A549 (cell line): ENCODE measurements at regions not wholly inside any gene's neighbourhood (a gene's known extent, or its start where the extent isn't known, plus 50 kb on each side); places are given as distances from the start of the nearest gene placed in this dataset.

Experiments used
- ATAC-seq, 2 experiments: fragments of 200-7000 bp in 1 of 2; fragments of >200 bp in 1 of 2; cut with Nextera tagmentation in 1 of 2; cut with Tn5 transposase in 1 of 2; 3 replicates each; pipeline versions ENCODE4 v1.8.0 to v1.9.1; 2018 to 2020; ENCODE audit warnings: mild to moderate bottlenecking in 1 of 2, moderate library complexity in 1 of 2
- CTCF ChIA-PET: fragments of 300-600 bp; sonication (Branson Sonifier 250); formaldehyde crosslinking; extraction: SDS; loops from one replicate; lab custom pipeline; 2021; ENCODE audit warnings: antibody characterized with exemption, inconsistent platforms; lab: Yijun Ruan, JAX
- POLR2A ChIA-PET: fragments of 350-600 bp; formaldehyde crosslinking; extraction: SDS; loops from one replicate; lab custom pipeline; 2021; ENCODE audit warnings: antibody characterized with exemption, inconsistent platforms; lab: Yijun Ruan, JAX
- DNase-seq, 2 experiments: peaks; one replicate each; pipeline versions ENCODE4 v3.0.0 to v3.0.0-alpha.2; 2011 to 2016; ENCODE audit warnings: low read depth in 1 of 2, low spot score in 1 of 2
- FAIRE-seq: peaks from 2 replicates; lab custom pipeline; 2011; peaks lifted over from hg19 to GRCh38; lab: Jason Lieb, UNC
- H3K27ac ChIP-seq, 2 experiments: fragments of >200 bp; sonication (Bioruptor Twin); formaldehyde crosslinking; 3 replicates each; pipeline ENCODE4 v1.5.1; 2016 to 2017
- H3K4me1 ChIP-seq: fragments of >200 bp; sonication (Bioruptor Twin); formaldehyde crosslinking; 3 replicates; pipeline ENCODE4 v1.6.1; 2016
- H3K4me2 ChIP-seq: fragments of >200 bp; sonication (Bioruptor Twin); formaldehyde crosslinking; 3 replicates; pipeline ENCODE4 v1.6.1; 2016
- H3K4me3 ChIP-seq: fragments of >200 bp; sonication (Bioruptor Twin); formaldehyde crosslinking; 3 replicates; pipeline ENCODE4 v1.5.1; 2016
- H3K9me3 ChIP-seq: fragments of >200 bp; sonication (Bioruptor Twin); formaldehyde crosslinking; 3 replicates; pipeline ENCODE4 v1.6.1; 2016
- BHLHE40 ChIP-seq: IDR thresholded peaks from 2 replicates; pipeline ENCODE4 v1.6.1; 2012; ENCODE audit warnings: low read depth, low read length, inconsistent platforms
- CBX2 ChIP-seq: fragments of 200-600 bp; sonication (generic); IDR thresholded peaks from 2 replicates; pipeline ENCODE4 v1.6.1; 2016; ENCODE audit warnings: low read depth, mild to moderate bottlenecking, borderline replicate concordance
- CEBPB ChIP-seq, 2 experiments: fragments of >200 bp in 1 of 2; sonication (Bioruptor Twin) in 1 of 2; formaldehyde crosslinking in 1 of 2; IDR thresholded peaks; 2 replicates each; pipeline ENCODE4 v1.6.1; 2012 to 2016
- CHD4 ChIP-seq: fragments of 200-600 bp; sonication (generic); IDR thresholded peaks from 2 replicates; pipeline ENCODE4 v1.6.1; 2016; ENCODE audit warnings: antibody characterized with exemption, mild to moderate bottlenecking, borderline replicate concordance
- EHF ChIP-seq: fragments of 250-450 bp; sonication (Bioruptor Pico); IDR thresholded peaks from 2 replicates; pipeline ENCODE4 v1.5.0; 2020; ENCODE audit warnings: mild to moderate bottlenecking
- EHMT2 ChIP-seq: fragments of 200-600 bp; sonication (generic); IDR thresholded peaks from 2 replicates; pipeline ENCODE4 v1.6.1; 2016; ENCODE audit warnings: antibody characterized with exemption, low read depth, mild to moderate bottlenecking, moderate library complexity
- EP300 ChIP-seq, 2 experiments: fragments of >200 bp; sonication (Bioruptor Twin); formaldehyde crosslinking; IDR thresholded peaks; 2 replicates in 1 of 2; 3 replicates in 1 of 2; pipeline ENCODE4 v1.6.1; 2016 to 2017
- ESRRA ChIP-seq: fragments of 150-350 bp; IDR thresholded peaks from 2 replicates; pipeline ENCODE4 v1.6.1; 2014; ENCODE audit warnings: mild to moderate bottlenecking, low read length, borderline replicate concordance
- FOSL2 ChIP-seq, 2 experiments: fragments of 450-650 bp in 1 of 2; fragments of >200 bp in 1 of 2; sonication (Bioruptor Twin) in 1 of 2; formaldehyde crosslinking; IDR thresholded peaks; 2 replicates each; pipeline versions ENCODE4 v1.5.0 to v1.6.1; 2016 to 2020; ENCODE audit warnings: mild to moderate bottlenecking in 1 of 2, moderate library complexity in 1 of 2
- HDAC2 ChIP-seq: fragments of 200-600 bp; sonication (generic); IDR thresholded peaks from 2 replicates; pipeline ENCODE4 v1.6.1; 2016
- HEYL ChIP-seq: fragments of 250-450 bp; sonication (Bioruptor Pico); IDR thresholded peaks from 2 replicates; pipeline ENCODE4 v1.8.0; 2021; ENCODE audit warnings: mild to moderate bottlenecking, moderate library complexity
- HOXA7 ChIP-seq: fragments of 250-450 bp; sonication (Bioruptor Pico); IDR thresholded peaks from 2 replicates; pipeline ENCODE4 v1.5.0; 2020; ENCODE audit warnings: mild to moderate bottlenecking, moderate library complexity
- HOXB13 ChIP-seq: fragments of 250-450 bp; sonication (Bioruptor Pico); IDR thresholded peaks from 2 replicates; pipeline ENCODE4 v1.5.0; 2020; ENCODE audit warnings: low read depth, mild to moderate bottlenecking, moderate library complexity
- HOXB5 ChIP-seq: fragments of 250-450 bp; sonication (Bioruptor Pico); IDR thresholded peaks from 2 replicates; pipeline ENCODE4 v1.5.0; 2020; ENCODE audit warnings: mild to moderate bottlenecking, moderate library complexity
- JUN ChIP-seq, 2 experiments: fragments of >200 bp; sonication (Bioruptor Twin); formaldehyde crosslinking; IDR thresholded peaks; 2 replicates in 1 of 2; 3 replicates in 1 of 2; pipeline ENCODE4 v1.6.1; 2016 to 2017
- JUNB ChIP-seq: fragments of >200 bp; sonication (Bioruptor Twin); formaldehyde crosslinking; IDR thresholded peaks from 2 replicates; pipeline ENCODE4 v1.6.1; 2016
- NFE2L2 ChIP-seq: fragments of 150-350 bp; conservative IDR thresholded peaks from 2 replicates; pipeline ENCODE4 v1.6.1; 2014; ENCODE audit warnings: low read length
- NPAS2 ChIP-seq: fragments of 250-450 bp; sonication (Bioruptor Pico); IDR thresholded peaks from 2 replicates; pipeline ENCODE4 v1.8.0; 2022; ENCODE audit warnings: mild to moderate bottlenecking, moderate library complexity, borderline replicate concordance
- NR3C1 ChIP-seq: fragments of >200 bp; sonication (Bioruptor Twin); formaldehyde crosslinking; IDR thresholded peaks from 3 replicates; pipeline ENCODE4 v1.6.1; 2017
- POLR2AphosphoS2 ChIP-seq: conservative IDR thresholded peaks from 2 replicates; pipeline ENCODE4 v1.6.1; 2012; ENCODE audit warnings: low read length, improper control_type of control experiment, inconsistent platforms
- RARB ChIP-seq: fragments of 250-450 bp; sonication (Bioruptor Pico); IDR thresholded peaks from 2 replicates; pipeline ENCODE4 v1.8.0; 2021; ENCODE audit warnings: mild to moderate bottlenecking, moderate library complexity
- SREBF2 ChIP-seq: fragments of 450-650 bp; IDR thresholded peaks from 2 replicates; pipeline ENCODE4 v1.6.1; 2014; ENCODE audit warnings: mild to moderate bottlenecking, moderate library complexity
- TFCP2L1 ChIP-seq: fragments of 250-450 bp; sonication (Bioruptor Pico); IDR thresholded peaks from 2 replicates; pipeline ENCODE4 v1.5.0; 2021; ENCODE audit warnings: mild to moderate bottlenecking
- TP53 ChIP-seq: fragments of 250-450 bp; sonication (Bioruptor Pico); IDR thresholded peaks from 2 replicates; pipeline ENCODE4 v1.5.0; 2021; ENCODE audit warnings: mild to moderate bottlenecking, moderate library complexity
- ZC3H11A ChIP-seq: fragments of 450-650 bp; IDR thresholded peaks from 2 replicates; pipeline ENCODE4 v1.6.1; 2014; ENCODE audit warnings: antibody characterized with exemption, mild to moderate bottlenecking
- ZFP36 ChIP-seq: fragments of 450-650 bp; IDR thresholded peaks from 2 replicates; pipeline ENCODE4 v1.6.1; 2014; ENCODE audit warnings: borderline replicate concordance; ENCODE audit not compliant: partially characterized antibody
- ZNF302 ChIP-seq: fragments of 250-450 bp; sonication (Bioruptor Pico); IDR thresholded peaks from 2 replicates; pipeline ENCODE4 v1.9.0; 2021; ENCODE audit warnings: inconsistent platforms, mild to moderate bottlenecking, moderate library complexity
- ZSCAN20 ChIP-seq: fragments of 250-450 bp; sonication (Bioruptor Pico); IDR thresholded peaks from 2 replicates; pipeline ENCODE4 v1.8.0; 2022; ENCODE audit warnings: mild to moderate bottlenecking, moderate library complexity
- WGBS: methylation state at CpG from one replicate; pipeline ENCODE4 v1.1.6; 2017; ENCODE audit errors: missing lambda C conversion rate; 5-methylcytosine and 5-hydroxymethylcytosine counted together
- TF ChIP-seq, protein P1 (sequence below): IDR thresholded peaks from 2 replicates; pipeline ENCODE4 v1.6.1; 2012
- TF ChIP-seq, protein P2 (sequence below): fragments of 150-350 bp; IDR thresholded peaks from 2 replicates; pipeline ENCODE4 v1.6.1; 2014; ENCODE audit warnings: low read depth, mild to moderate bottlenecking, low read length
- TF ChIP-seq, protein P3 (sequence below): fragments of 450-650 bp; IDR thresholded peaks from 2 replicates; pipeline ENCODE4 v1.6.1; 2014; ENCODE audit warnings: antibody characterized with exemption
- TF ChIP-seq, protein P4 (sequence below): fragments of 250-450 bp; sonication (Bioruptor Pico); IDR thresholded peaks from 2 replicates; pipeline ENCODE4 v1.5.0; 2021; ENCODE audit warnings: mild to moderate bottlenecking, moderate library complexity, borderline replicate concordance

DNA sequence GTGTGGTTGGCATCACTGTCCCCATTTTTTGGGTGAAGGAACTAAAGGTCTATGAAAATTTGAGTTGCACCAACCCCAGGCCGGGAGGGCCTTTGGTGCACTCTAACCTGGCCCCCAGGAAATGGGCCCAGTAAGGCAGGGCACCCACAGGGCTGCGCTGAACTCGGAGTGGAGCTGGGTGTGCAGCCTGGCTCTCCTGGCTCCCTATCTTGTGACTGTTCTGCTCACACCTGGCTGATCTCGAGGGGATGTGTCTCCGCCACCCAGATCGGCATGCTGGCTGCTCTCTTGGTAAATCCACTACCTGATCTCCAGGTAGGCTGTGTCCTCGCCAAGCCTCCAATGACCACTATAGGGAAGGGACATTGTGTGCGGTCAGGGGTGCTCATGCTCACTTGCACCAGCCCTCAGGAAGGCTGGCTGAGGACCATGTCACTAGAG lies 259.8 kb downstream of the NSG2 start:
- no peak overlapping the region for H3K4me2 ChIP-seq
- TF ChIP-seq, protein P1, sequence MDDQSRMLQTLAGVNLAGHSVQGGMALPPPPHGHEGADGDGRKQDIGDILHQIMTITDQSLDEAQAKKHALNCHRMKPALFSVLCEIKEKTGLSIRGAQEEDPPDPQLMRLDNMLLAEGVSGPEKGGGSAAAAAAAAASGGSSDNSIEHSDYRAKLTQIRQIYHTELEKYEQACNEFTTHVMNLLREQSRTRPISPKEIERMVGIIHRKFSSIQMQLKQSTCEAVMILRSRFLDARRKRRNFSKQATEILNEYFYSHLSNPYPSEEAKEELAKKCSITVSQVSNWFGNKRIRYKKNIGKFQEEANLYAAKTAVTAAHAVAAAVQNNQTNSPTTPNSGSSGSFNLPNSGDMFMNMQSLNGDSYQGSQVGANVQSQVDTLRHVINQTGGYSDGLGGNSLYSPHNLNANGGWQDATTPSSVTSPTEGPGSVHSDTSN = no peak
- TF ChIP-seq ZC3H11A (no peak), CEBPB (IDR thresholded peaks at IDR 0.05) (no peak), ESRRA (no peak)
- TF ChIP-seq, all 56 proteins: peak for 0
- Histone ChIP-seq H3K27ac (no peak overlapping the region), H3K4me3 (no peak overlapping the region), H3K4me1 (no peaks in the 10 kb centered on the region), H3K9me3 (no peaks in the 10 kb centered on the region)
- ChIA-PET CTCF (interaction anchor here (1.3 to 18.6 kb wide), 5 partner anchors 10 to 1598 kb away, joined by 3 to 422 read pairs (median 8); partner anchors contain the start of gene NSG2), POLR2A (no interaction called here)
- WGBS = 30% methylated on average over 6 of the region's 8 CpGs
- ATAC-seq (no peak), FAIRE-seq (no peak), DNase-seq (no peak)

DNA sequence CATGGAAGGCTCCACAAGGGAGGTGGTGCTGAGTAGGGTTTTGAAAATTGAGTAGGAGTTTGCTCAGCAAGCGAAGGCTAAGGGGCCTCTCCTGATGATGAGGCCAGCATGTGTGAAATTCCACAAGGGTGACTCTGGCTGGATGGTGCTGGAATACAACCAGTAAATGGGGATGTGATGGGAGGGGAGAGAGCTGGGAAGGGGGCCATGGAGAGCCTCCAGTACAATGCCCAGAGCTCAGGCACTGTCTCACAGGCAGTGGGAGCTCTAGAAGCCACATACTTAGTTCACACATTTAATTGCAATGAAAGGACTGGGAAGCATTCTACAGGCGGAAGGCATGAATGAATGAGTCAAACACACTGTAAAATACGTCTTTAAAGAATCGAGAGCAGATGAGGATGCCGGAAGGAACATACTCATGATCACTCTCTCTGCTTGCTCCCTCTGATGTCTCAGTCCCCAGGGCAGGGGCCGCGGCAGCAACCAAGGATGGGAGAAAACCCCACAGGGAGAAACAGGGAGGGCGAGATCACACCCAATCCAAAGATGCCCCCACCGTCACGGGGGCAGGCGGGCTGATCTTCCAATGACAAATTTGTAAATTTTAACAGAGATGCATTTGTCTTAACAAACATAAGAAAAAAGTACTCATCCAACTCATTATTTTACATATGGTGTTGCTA lies 261.0 kb downstream of the NSG2 start:
- Histone ChIP-seq H3K4me1 (no peaks in the 10 kb centered on the region), H3K4me3 (no peak overlapping the region), H3K27ac (no peak overlapping the region), H3K9me3 (no peaks in the 10 kb centered on the region), H3K4me2 (no peak overlapping the region)
- ChIA-PET CTCF (interaction anchor here (0.6 to 18.6 kb wide), 4 partner anchors 10 to 1599 kb away, joined by 3 to 422 read pairs (median 17); partner anchors contain the start of gene NSG2), POLR2A (no interaction called here)
- no peak for ATAC-seq
- no peak for FAIRE-seq
- WGBS = 24% methylated on average over 11 of the region's 11 CpGs
- TF ChIP-seq POLR2AphosphoS2 (no peak), HDAC2 (no peak), TP53 (CRISPR knock-in tag) (no peak), EP300 (IDR thresholded peaks at IDR 0.05) (no peak), CHD4 (no peak), EHF (CRISPR knock-in tag) (no peak), NFE2L2 (no peak), ZC3H11A (no peak), JUN (IDR thresholded peaks at IDR 0.05) (no peak), HEYL (CRISPR knock-in tag) (no peak), SREBF2 (no peak), RARB (CRISPR knock-in tag) (no peak), CBX2 (no peak), HOXB13 (CRISPR knock-in tag) (no peak), ZNF302 (CRISPR knock-in tag) (no peak), JUNB (no peak), NPAS2 (CRISPR knock-in tag) (no peak)
- TF ChIP-seq, protein P2, sequence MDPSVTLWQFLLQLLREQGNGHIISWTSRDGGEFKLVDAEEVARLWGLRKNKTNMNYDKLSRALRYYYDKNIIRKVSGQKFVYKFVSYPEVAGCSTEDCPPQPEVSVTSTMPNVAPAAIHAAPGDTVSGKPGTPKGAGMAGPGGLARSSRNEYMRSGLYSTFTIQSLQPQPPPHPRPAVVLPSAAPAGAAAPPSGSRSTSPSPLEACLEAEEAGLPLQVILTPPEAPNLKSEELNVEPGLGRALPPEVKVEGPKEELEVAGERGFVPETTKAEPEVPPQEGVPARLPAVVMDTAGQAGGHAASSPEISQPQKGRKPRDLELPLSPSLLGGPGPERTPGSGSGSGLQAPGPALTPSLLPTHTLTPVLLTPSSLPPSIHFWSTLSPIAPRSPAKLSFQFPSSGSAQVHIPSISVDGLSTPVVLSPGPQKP = no peak
- TF ChIP-seq, protein P3, sequence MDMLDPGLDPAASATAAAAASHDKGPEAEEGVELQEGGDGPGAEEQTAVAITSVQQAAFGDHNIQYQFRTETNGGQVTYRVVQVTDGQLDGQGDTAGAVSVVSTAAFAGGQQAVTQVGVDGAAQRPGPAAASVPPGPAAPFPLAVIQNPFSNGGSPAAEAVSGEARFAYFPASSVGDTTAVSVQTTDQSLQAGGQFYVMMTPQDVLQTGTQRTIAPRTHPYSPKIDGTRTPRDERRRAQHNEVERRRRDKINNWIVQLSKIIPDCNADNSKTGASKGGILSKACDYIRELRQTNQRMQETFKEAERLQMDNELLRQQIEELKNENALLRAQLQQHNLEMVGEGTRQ = no peak
- DNase-seq = no peak

DNA sequence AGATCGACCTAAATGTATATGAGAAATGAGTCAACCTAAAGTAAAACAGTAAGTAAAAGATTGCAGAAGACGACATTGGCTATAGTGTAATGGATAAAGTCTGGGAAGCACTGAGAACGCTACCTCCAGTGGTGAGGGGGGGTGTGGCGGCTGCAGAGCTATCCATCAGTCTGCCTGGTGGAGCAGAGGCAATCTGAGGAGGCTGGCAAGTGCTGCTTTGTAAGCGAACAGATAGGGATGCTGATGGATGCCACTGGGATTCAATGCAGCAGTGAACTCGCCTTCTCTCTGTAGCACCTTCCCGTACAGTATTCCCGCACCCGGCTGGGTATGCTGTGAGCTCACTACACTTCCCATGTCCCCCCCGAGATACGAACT lies 261.5 kb downstream of the NSG2 start:
- no peak overlapping the region for H3K4me3 ChIP-seq
- DNase-seq (no peak), ATAC-seq (no peak), FAIRE-seq (no peak)
- H3K9me3 ChIP-seq = no peaks in the 10 kb centered on the region
- no peak overlapping the region for H3K27ac ChIP-seq
- no peak overlapping the region for H3K4me2 ChIP-seq
- H3K4me1 ChIP-seq = no peaks in the 10 kb centered on the region
- ChIA-PET POLR2A (no interaction called here), CTCF (interaction anchor here (0.8 to 18.6 kb wide), 3 partner anchors 10 to 260 kb away, joined by 3 to 422 read pairs (median 29); partner anchors contain the start of gene NSG2)
- WGBS = 44% methylated on average over 10 of the region's 11 CpGs
- no peak for TF ChIP-seq HOXA7
- no peak for TF ChIP-seq HOXB5
- TF ChIP-seq EHMT2 = no peak
- TF ChIP-seq ZSCAN20 (CRISPR knock-in tag) = no peak
- no peak for TF ChIP-seq FOSL2 (IDR thresholded peaks at IDR 0.05)
- no peak for TF ChIP-seq FOSL2 (CRISPR knock-in tag; IDR thresholded peaks at IDR 0.05)
- no peak for TF ChIP-seq ZC3H11A
- no peak for TF ChIP-seq SREBF2
- TF ChIP-seq TFCP2L1 (CRISPR knock-in tag) = no peak
- TF ChIP-seq, protein P4, sequence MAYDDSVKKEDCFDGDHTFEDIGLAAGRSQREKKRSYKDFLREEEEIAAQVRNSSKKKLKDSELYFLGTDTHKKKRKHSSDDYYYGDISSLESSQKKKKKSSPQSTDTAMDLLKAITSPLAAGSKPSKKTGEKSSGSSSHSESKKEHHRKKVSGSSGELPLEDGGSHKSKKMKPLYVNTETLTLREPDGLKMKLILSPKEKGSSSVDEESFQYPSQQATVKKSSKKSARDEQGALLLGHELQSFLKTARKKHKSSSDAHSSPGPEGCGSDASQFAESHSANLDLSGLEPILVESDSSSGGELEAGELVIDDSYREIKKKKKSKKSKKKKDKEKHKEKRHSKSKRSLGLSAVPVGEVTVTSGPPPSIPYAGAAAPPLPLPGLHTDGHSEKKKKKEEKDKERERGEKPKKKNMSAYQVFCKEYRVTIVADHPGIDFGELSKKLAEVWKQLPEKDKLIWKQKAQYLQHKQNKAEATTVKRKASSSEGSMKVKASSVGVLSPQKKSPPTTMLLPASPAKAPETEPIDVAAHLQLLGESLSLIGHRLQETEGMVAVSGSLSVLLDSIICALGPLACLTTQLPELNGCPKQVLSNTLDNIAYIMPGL (CRISPR knock-in tag) = no peak
- TF ChIP-seq ZFP36 = no peak
- no peak for TF ChIP-seq HEYL (CRISPR knock-in tag)
- TF ChIP-seq NR3C1 = no peak
- no peak for TF ChIP-seq BHLHE40
